IMR-90 (cell line): ENCODE measurements at regions not wholly inside any gene's neighbourhood (a gene's known extent, or its start where the extent isn't known, plus 50 kb on each side); places are given as distances from the start of the nearest gene placed in this dataset.

Experiments used
- ATAC-seq: fragments of 200-7000 bp; cut with Tn5 transposase; 2 replicates; pipeline ENCODE4 v1.9.1; 2020; ENCODE audit warnings: low read depth, mild to moderate bottlenecking, moderate library complexity
- BruUV-seq: library from RNA; stranded (reverse); fragments of 400-500 nt; replicated peaks from 2 replicates; lab custom pipeline; 2021; lab: Mats Ljungman, UMichigan
- CTCF ChIA-PET: fragments of 300-600 bp; formaldehyde crosslinking; extraction: SDS; loops from one replicate; lab custom pipeline; 2021; ENCODE audit warnings: antibody characterized with exemption; lab: Yijun Ruan, JAX
- POLR2A ChIA-PET: fragments of 300-600 bp; sonication (Branson Sonifier 250); formaldehyde crosslinking; loops from one replicate; lab custom pipeline; 2022; ENCODE audit warnings: antibody characterized with exemption; ENCODE audit not compliant: unreplicated experiment; lab: Charles Lee
- DNase-seq: peaks from one replicate; pipeline ENCODE4 v3.0.0; 2013
- H2AFZ ChIP-seq: replicated peaks from 2 replicates; pipeline ENCODE3; 2013; ENCODE audit warnings: low read length, mild to moderate bottlenecking; ENCODE audit not compliant: poor library complexity
- H2AK5ac ChIP-seq: 2 replicates; pipeline ENCODE4 v1.6.1; 2013; ENCODE audit warnings: low read depth, low read length, inconsistent platforms
- H2AK9ac ChIP-seq: replicated peaks from 2 replicates; pipeline ENCODE3; 2013; ENCODE audit warnings: mild to moderate bottlenecking, low read depth, low read length, moderate library complexity; ENCODE audit not compliant: poor library complexity
- H2BK120ac ChIP-seq: 2 replicates; pipeline ENCODE4 v1.6.1; 2013; ENCODE audit warnings: low read depth, low read length, inconsistent platforms
- H2BK15ac ChIP-seq: 3 replicates; pipeline ENCODE4 v1.6.1; 2013; ENCODE audit warnings: low read depth, low read length, inconsistent platforms
- H2BK20ac ChIP-seq: 2 replicates; pipeline ENCODE4 v1.6.1; 2013; ENCODE audit warnings: low read depth, mild to moderate bottlenecking, inconsistent platforms, low read length, moderate library complexity
- H2BK5ac ChIP-seq: 2 replicates; pipeline ENCODE4 v1.6.1; 2013; ENCODE audit warnings: mild to moderate bottlenecking, low read depth, low read length, inconsistent platforms; ENCODE audit not compliant: poor library complexity, severe bottlenecking
- H3K14ac ChIP-seq: replicated peaks from 2 replicates; pipeline ENCODE4 v1.6.1; 2013; ENCODE audit warnings: low read depth, low read length, inconsistent platforms
- H3K18ac ChIP-seq: 2 replicates; pipeline ENCODE4 v1.6.1; 2013; ENCODE audit warnings: low read depth, low read length, control low read depth
- H3K23ac ChIP-seq: 2 replicates; pipeline ENCODE4 v1.6.1; 2013; ENCODE audit warnings: low read depth, low read length, inconsistent platforms
- H3K27ac ChIP-seq: 2 replicates; pipeline ENCODE4 v1.5.1; 2013; ENCODE audit warnings: mild to moderate bottlenecking, control low read depth, low read length; ENCODE audit not compliant: insufficient read depth
- H3K27me3 ChIP-seq: 2 replicates; pipeline ENCODE4 v1.6.1; 2013; ENCODE audit warnings: low read length; ENCODE audit not compliant: control insufficient read depth, insufficient read depth
- H3K36me3 ChIP-seq: 2 replicates; pipeline ENCODE4 v1.6.1; 2013; ENCODE audit warnings: low read length, mixed read lengths; ENCODE audit not compliant: control insufficient read depth, insufficient read depth
- H3K4ac ChIP-seq: 2 replicates; pipeline ENCODE4 v1.6.1; 2013; ENCODE audit warnings: low read depth, low read length, inconsistent platforms
- H3K4me1 ChIP-seq: 2 replicates; pipeline ENCODE4 v1.6.1; 2013; ENCODE audit warnings: low read length, mixed read lengths; ENCODE audit not compliant: control insufficient read depth, insufficient read depth
- H3K4me2 ChIP-seq: 2 replicates; pipeline ENCODE4 v1.6.1; 2013; ENCODE audit warnings: low read depth, mild to moderate bottlenecking, control low read depth, low read length, moderate library complexity
- H3K4me3 ChIP-seq: 2 replicates; pipeline ENCODE4 v1.5.1; 2013; ENCODE audit warnings: low read depth, mild to moderate bottlenecking, control low read depth, low read length, moderate library complexity; ENCODE audit not compliant: insufficient read depth
- H3K56ac ChIP-seq: 2 replicates; pipeline ENCODE4 v1.6.1; 2013; ENCODE audit warnings: low read length, inconsistent platforms; ENCODE audit not compliant: insufficient read depth; ENCODE audit errors: extremely low read depth
- H3K79me1 ChIP-seq, 2 experiments: 2 replicates each; pipeline ENCODE4 v1.6.1; 2013; ENCODE audit warnings: low read length in 2 of 2, inconsistent platforms in 1 of 2, low read depth in 1 of 2
- H3K9ac ChIP-seq: 2 replicates; pipeline ENCODE4 v1.6.1; 2013; ENCODE audit warnings: low read depth, low read length, control low read depth
- H3K9me1 ChIP-seq: 2 replicates; pipeline ENCODE4 v1.6.1; 2013; ENCODE audit warnings: low read length, inconsistent platforms; ENCODE audit not compliant: insufficient read depth
- H3K9me3 ChIP-seq: 2 replicates; pipeline ENCODE4 v1.6.1; 2013; ENCODE audit warnings: low read length; ENCODE audit not compliant: control insufficient read depth, insufficient read depth
- H4K20me1 ChIP-seq: 2 replicates; pipeline ENCODE4 v1.6.1; 2013; ENCODE audit warnings: low read length, inconsistent platforms; ENCODE audit not compliant: insufficient read depth
- H4K5ac ChIP-seq: 2 replicates; pipeline ENCODE4 v1.6.1; 2013; ENCODE audit warnings: mild to moderate bottlenecking, low read depth, low read length, control low read depth
- H4K8ac ChIP-seq, 2 experiments: 2 replicates each; pipeline ENCODE4 v1.6.1; 2013; ENCODE audit warnings: low read depth in 2 of 2, low read length in 2 of 2, control low read depth in 1 of 2, inconsistent platforms in 1 of 2
- H4K91ac ChIP-seq: 2 replicates; pipeline ENCODE4 v1.6.1; 2013; ENCODE audit warnings: low read depth, low read length, inconsistent platforms; ENCODE audit not compliant: insufficient read depth
- BHLHE40 ChIP-seq: fragments of 150-350 bp; IDR thresholded peaks from 2 replicates; pipeline ENCODE4 v1.6.1; 2016; ENCODE audit warnings: mild to moderate bottlenecking, low read depth, low read length
- CEBPB ChIP-seq: IDR thresholded peaks from 2 replicates; pipeline ENCODE4 v1.6.1; 2012; ENCODE audit warnings: low read depth, low read length, improper control_type of control experiment
- CHD1 ChIP-seq: IDR thresholded peaks from 2 replicates; pipeline ENCODE4 v1.6.1; 2012; ENCODE audit warnings: low read depth, low read length, improper control_type of control experiment
- FOS ChIP-seq: fragments of 150-350 bp; IDR thresholded peaks from 2 replicates; pipeline ENCODE4 v1.6.1; 2016; ENCODE audit warnings: low read depth, low read length
- MAFK ChIP-seq: IDR thresholded peaks from 2 replicates; pipeline ENCODE4 v1.6.1; 2012; ENCODE audit warnings: low read depth, low read length, improper control_type of control experiment
- MAZ ChIP-seq: IDR thresholded peaks from 2 replicates; pipeline ENCODE4 v1.6.1; 2012; ENCODE audit warnings: low read depth, mild to moderate bottlenecking, low read length, improper control_type of control experiment, moderate library complexity, borderline replicate concordance
- MXI1 ChIP-seq: IDR thresholded peaks from 2 replicates; pipeline ENCODE4 v1.6.1; 2012; ENCODE audit warnings: low read depth, mild to moderate bottlenecking, low read length, moderate library complexity, borderline replicate concordance
- NFE2L2 ChIP-seq: fragments of 150-350 bp; IDR thresholded peaks from 2 replicates; pipeline ENCODE4 v1.6.1; 2016; ENCODE audit warnings: low read depth, mild to moderate bottlenecking, low read length
- POLR2A ChIP-seq: IDR thresholded peaks from 2 replicates; pipeline ENCODE4 v1.6.1; 2012; ENCODE audit warnings: mild to moderate bottlenecking, low read depth, low read length
- RAD21 ChIP-seq: IDR thresholded peaks from 2 replicates; pipeline ENCODE4 v1.6.1; 2012; ENCODE audit warnings: low read length, improper control_type of control experiment
- RCOR1 ChIP-seq: IDR thresholded peaks from 2 replicates; pipeline ENCODE4 v1.6.1; 2012; ENCODE audit warnings: mild to moderate bottlenecking, low read length, improper control_type of control experiment; ENCODE audit not compliant: insufficient replicate concordance
- RFX5 ChIP-seq: IDR thresholded peaks from 2 replicates; pipeline ENCODE4 v1.8.0; 2012; ENCODE audit warnings: low read depth, mild to moderate bottlenecking, low read length, moderate library complexity
- WGBS, 2 experiments: methylation state at CpG; one replicate each; pipeline versions ENCODE4 v1.1.5 to v1.1.7; 2013; ENCODE audit warnings: missing lambda C conversion rate in 2 of 2; ENCODE audit not compliant: insufficient read length in 1 of 2; ENCODE audit errors: extremely low coverage in 2 of 2; 5-methylcytosine and 5-hydroxymethylcytosine counted together
- dilution Hi-C: fragments of 300-500 bp; cut with HindIII; formaldehyde crosslinking; loops from one replicate; pipeline ENCODE4 v1.14.3; 2018; ENCODE audit warnings: low sequenced_read_pairs; ENCODE audit not compliant: unreplicated experiment
- in situ Hi-C: fragments of 300-500 bp; cut with MboI; formaldehyde crosslinking; loops from 3 replicates; pipeline ENCODE4 v1.14.3; 2019; ENCODE audit warnings: low sequenced_read_pairs, inconsistent platforms, mixed read lengths
- intact Hi-C: fragments of 100-400 bp; cut with micrococcal nuclease; formaldehyde crosslinking; loops from 2 replicates; pipeline ENCODE4 v1.10.0; 2022
- TF ChIP-seq, protein P1 (sequence below): conservative IDR thresholded peaks from 2 replicates; pipeline ENCODE4 v1.5.1; 2012; ENCODE audit warnings: mild to moderate bottlenecking, low read depth, low read length, improper control_type of control experiment
- TF ChIP-seq, protein P2 (sequence below): fragments of 150-350 bp; IDR thresholded peaks from 2 replicates; pipeline ENCODE4 v1.6.1; 2017; ENCODE audit warnings: mild to moderate bottlenecking, antibody characterized with exemption, low read length, low read depth

DNA sequence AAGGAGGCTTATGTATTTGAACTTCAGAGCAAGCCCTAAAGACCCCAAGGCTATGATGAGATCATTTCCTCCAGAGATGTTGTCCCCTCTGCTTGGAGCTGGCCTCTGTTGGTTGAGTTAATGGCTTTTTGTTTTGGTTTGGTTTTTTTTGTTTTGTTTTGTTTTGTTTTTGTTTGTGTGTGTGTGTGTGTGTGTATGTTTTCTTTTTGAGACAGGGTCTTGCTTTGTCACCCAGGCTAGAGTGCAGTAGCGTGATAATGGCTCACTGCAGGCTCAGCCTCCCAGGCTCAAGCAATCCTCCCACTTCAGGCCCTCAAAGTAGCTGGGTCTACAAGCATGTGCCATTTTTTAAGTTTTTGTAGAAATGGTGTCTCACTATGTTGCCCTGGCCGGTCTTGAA lies 1076.2 kb downstream of the UQCRFS1 start:
- no peak overlapping the region for H4K5ac ChIP-seq
- no peak overlapping the region for H2AK5ac ChIP-seq
- no peak overlapping the region for H3K23ac ChIP-seq
- no peak overlapping the region for H2BK120ac ChIP-seq
- intact Hi-C loops, result no loop called here
- no peaks in the 10 kb centered on the region for H3K36me3 ChIP-seq
- peaks cover 27% of the 10 kb centered on the region for H3K9me3 ChIP-seq
- no CpG with 5 or more reads among the region's 2 CpGs for WGBS, 2 experiments
- no peak overlapping the region for H4K91ac ChIP-seq
- no peaks in the 10 kb centered on the region for H3K79me1 ChIP-seq
- no peak overlapping the region for H4K8ac ChIP-seq
- no peak overlapping the region for H3K9ac ChIP-seq
- POLR2A ChIA-PET, result no interaction called here
- no TSS peak for BruUV-seq
- ATAC-seq, result no peak
- H3K4me3 ChIP-seq, result no peak overlapping the region
- H2BK15ac ChIP-seq, result no peak overlapping the region
- H2AK9ac ChIP-seq, result no peak overlapping the region
- in situ Hi-C loops, result no loop called here
- no peak overlapping the region for H3K4ac ChIP-seq
- dilution Hi-C loops, result no loop called here
- TF ChIP-seq CHD1, result no peak
- TF ChIP-seq MAFK, result no peak
- no peak for TF ChIP-seq RAD21
- TF ChIP-seq, protein P1, sequence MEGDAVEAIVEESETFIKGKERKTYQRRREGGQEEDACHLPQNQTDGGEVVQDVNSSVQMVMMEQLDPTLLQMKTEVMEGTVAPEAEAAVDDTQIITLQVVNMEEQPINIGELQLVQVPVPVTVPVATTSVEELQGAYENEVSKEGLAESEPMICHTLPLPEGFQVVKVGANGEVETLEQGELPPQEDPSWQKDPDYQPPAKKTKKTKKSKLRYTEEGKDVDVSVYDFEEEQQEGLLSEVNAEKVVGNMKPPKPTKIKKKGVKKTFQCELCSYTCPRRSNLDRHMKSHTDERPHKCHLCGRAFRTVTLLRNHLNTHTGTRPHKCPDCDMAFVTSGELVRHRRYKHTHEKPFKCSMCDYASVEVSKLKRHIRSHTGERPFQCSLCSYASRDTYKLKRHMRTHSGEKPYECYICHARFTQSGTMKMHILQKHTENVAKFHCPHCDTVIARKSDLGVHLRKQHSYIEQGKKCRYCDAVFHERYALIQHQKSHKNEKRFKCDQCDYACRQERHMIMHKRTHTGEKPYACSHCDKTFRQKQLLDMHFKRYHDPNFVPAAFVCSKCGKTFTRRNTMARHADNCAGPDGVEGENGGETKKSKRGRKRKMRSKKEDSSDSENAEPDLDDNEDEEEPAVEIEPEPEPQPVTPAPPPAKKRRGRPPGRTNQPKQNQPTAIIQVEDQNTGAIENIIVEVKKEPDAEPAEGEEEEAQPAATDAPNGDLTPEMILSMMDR, result no peak
- TF ChIP-seq RFX5, result no peak
- no peak for TF ChIP-seq RCOR1
- TF ChIP-seq FOS, result no peak
- no peak for TF ChIP-seq MXI1
- no peak for TF ChIP-seq BHLHE40
- no peak for TF ChIP-seq CEBPB
- TF ChIP-seq, protein P2, sequence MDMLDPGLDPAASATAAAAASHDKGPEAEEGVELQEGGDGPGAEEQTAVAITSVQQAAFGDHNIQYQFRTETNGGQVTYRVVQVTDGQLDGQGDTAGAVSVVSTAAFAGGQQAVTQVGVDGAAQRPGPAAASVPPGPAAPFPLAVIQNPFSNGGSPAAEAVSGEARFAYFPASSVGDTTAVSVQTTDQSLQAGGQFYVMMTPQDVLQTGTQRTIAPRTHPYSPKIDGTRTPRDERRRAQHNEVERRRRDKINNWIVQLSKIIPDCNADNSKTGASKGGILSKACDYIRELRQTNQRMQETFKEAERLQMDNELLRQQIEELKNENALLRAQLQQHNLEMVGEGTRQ, result no peak
- TF ChIP-seq POLR2A, result no peak
- no peak for TF ChIP-seq NFE2L2
- TF ChIP-seq MAZ, result no peak
- no peak overlapping the region for H2BK20ac ChIP-seq
- CTCF ChIA-PET, result no interaction called here
- no peaks in the 10 kb centered on the region for H3K4me1 ChIP-seq
- H3K4me2 ChIP-seq, result no peak overlapping the region
- H2BK5ac ChIP-seq, result no peak overlapping the region
- no peaks in the 10 kb centered on the region for H3K9me1 ChIP-seq
- H3K27me3 ChIP-seq, result no peaks in the 10 kb centered on the region
- no peak overlapping the region for H3K14ac ChIP-seq
- H4K20me1 ChIP-seq, result no peaks in the 10 kb centered on the region
- DNase-seq, result no peak
- H3K18ac ChIP-seq, result no peak overlapping the region
- no peak overlapping the region for H3K27ac ChIP-seq
- no peak overlapping the region for H2AFZ ChIP-seq
- H3K56ac ChIP-seq, result no peak overlapping the region
